ENCODE measurements at regions not wholly inside any gene's neighbourhood (a gene's known extent, or its start where the extent isn't known, plus 50 kb on each side); places are given as distances from the start of the nearest gene placed in this dataset.

DNA sequence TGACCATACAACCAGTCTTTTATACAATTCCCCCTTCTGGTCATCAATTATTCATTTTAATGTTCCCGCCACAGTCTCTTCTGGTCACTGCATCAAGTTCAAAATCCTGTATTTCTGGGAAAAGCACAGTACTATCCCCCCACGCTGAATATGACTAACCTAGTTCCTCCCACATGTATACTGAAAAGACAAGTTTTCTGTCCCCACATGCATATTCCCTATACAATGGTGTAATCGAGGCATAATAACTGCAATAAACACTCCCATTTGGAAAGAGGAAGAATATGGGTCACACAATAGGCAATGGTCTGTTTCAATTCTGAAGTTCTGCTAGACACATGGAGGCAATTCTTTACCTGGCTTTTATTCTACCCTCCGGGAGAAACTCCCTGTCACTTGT is 344.9 kb downstream of the EFNA5 start:
- Mint-ChIP-seq H3K4me3 (no peak overlapping the region), H3K27me3 (no peaks in the 10 kb centered on the region), H3K9me3 (peaks cover 0 to 9% of the 10 kb centered on the region in 2 donors), H3K4me1 (no peaks in the 10 kb centered on the region), H3K27ac (no peak overlapping the region)
- DNase-seq (no peak), ATAC-seq (no peak)

DNA sequence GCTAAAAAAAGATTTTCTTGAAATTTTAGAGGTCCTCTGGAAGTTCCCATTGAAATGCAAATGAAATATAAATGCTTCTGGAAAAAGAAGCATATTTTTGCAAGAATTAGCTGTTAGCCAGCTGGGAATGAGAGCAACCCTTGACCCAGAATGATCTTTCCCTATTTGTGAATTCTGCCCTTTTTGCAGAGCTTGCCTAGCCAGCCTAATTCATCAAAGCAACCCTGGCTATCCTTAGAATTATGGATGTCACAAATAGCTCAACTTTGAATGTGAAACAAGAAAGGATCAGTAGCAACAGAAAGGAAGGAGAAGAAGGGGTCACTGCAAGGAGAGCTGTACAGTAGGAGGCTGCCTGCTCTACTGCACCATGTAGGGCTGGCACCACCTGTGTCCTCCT is 345.9 kb downstream of the EFNA5 start:
- Mint-ChIP-seq H3K4me1 (no peaks in the 10 kb centered on the region), H3K27ac (no peak overlapping the region), H3K4me3 (no peak overlapping the region), H3K9me3 (peaks cover 0 to 6% of the 10 kb centered on the region in 2 donors), H3K27me3 (no peaks in the 10 kb centered on the region)
- DNase-seq (no peak), ATAC-seq (no peak)

DNA sequence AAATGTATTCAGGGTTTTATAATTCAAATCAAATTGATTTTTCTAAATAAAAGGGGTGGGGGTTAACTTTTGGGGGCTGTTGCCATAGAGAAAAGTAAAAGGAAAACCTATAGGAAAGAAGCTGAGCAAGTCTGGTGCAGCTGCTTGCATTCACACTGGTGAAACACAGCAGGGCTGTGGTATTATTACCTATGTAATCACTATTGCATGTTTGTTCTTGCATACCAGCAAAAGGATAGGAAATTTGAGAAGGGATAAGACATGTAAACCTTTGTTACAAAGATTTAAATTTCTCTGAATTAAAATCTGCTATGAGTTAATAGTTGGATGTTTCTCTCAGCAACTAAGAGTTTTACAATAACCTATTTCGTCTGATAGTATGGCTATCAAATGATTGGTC is 346.7 kb downstream of the EFNA5 start:
- Mint-ChIP-seq H3K4me3 (no peak overlapping the region), H3K9me3 (peaks cover 0 to 6% of the 10 kb centered on the region in 2 donors), H3K27me3 (no peaks in the 10 kb centered on the region), H3K4me1 (no peaks in the 10 kb centered on the region), H3K27ac (no peak overlapping the region)
- DNase-seq (no peak), ATAC-seq (no peak)

DNA sequence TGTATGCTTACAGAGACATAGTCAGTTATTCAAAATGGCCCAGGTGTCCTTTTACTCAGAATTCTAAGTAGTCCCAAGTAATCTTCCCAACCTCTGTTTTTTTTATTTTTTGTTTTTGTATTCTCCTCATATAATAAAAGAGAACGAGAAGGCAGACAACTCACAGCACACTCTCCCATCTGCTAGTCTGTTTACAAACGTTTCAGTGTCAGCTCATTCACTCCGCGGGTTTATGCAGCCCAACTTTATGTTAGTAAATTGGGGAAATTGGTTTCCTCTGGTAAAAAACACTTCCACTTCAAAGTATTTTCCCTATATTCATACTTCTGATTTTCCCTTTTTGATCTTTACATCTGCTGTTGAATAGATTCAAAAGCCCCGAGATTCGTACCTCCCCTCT is 347.2 kb downstream of the EFNA5 start:
- peaks cover 0 to 6% of the 10 kb centered on the region in 2 donors for H3K9me3 Mint-ChIP-seq
- H3K4me3 Mint-ChIP-seq: no peak overlapping the region
- ATAC-seq (no peak), DNase-seq (no peak)
- no peak overlapping the region for H3K27ac Mint-ChIP-seq
- no peaks in the 10 kb centered on the region for H3K27me3 Mint-ChIP-seq
- H3K4me1 Mint-ChIP-seq: no peaks in the 10 kb centered on the region

DNA sequence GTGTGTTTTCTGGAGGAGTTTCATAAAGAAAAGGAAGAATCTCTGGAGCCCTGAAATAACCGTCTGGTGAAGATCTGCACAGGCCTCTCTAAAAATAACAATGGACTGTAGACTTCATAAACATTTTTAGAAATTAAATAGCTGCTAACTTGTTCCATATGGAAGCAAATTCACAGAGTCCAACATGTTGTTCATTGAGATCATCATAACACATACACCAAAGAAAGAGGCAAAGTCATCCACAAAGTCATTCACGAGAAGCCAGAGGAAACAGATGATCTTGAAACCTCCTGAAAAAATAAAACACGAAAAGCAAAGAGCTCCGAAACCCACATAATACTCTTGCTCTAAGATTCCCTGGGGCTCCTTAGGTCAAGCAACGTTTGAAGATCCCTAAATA is 347.8 kb downstream of the EFNA5 start:
- ATAC-seq: no peak
- Mint-ChIP-seq H3K9me3 (peaks cover 0 to 6% of the 10 kb centered on the region in 2 donors), H3K4me3 (no peak overlapping the region), H3K4me1 (no peaks in the 10 kb centered on the region), H3K27ac (no peak overlapping the region), H3K27me3 (no peaks in the 10 kb centered on the region)
- no peak for DNase-seq

DNA sequence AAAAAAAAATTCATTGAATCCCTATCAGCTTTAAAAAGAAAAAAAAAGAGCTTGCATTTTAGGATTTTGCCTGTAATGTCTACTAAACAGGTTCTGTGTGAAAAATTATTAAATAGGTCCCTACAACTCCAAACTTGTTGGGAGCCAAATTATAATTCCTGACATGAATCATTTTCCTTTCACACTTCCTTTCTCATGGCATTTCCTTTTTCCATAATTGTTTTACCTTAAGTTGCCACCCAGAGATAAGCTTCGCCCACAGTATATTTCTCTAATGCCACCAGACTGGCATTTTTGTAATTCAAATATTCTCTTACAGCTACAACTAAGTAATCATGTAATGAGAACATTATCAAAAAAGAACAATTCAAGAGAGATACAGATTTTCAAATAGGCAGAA is 348.8 kb downstream of the EFNA5 start:
- peaks cover 0 to 6% of the 10 kb centered on the region in 2 donors for H3K9me3 Mint-ChIP-seq
- H3K4me3 Mint-ChIP-seq: no peak overlapping the region
- H3K27me3 Mint-ChIP-seq: no peaks in the 10 kb centered on the region
- H3K27ac Mint-ChIP-seq: no peak overlapping the region
- DNase-seq (no peak), ATAC-seq (no peak)
- H3K4me1 Mint-ChIP-seq: no peaks in the 10 kb centered on the region

DNA sequence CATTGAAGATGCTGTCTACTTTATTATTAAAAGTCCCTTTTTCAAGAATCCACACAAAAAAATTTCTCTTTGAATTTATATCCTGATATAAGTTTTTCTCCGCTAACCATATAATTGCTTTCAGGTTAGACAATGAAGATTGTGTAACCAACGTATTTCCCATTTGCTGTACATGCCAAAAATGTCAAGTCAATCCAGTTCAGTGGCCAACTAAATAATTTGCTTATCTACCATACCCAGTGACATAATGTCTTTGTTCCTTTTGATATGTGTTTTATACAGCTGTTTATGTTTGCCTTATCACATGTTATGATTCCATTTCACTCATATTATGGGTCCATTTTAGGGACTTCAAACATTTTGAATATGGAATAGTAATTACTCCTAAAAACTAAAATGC is 349.9 kb downstream of the EFNA5 start:
- no peak overlapping the region for H3K27ac Mint-ChIP-seq
- no peak for ATAC-seq
- no peaks in the 10 kb centered on the region for H3K4me1 Mint-ChIP-seq
- no peak overlapping the region for H3K4me3 Mint-ChIP-seq
- peaks cover 0 to 3% of the 10 kb centered on the region in 2 donors for H3K9me3 Mint-ChIP-seq
- DNase-seq: no peak
- no peaks in the 10 kb centered on the region for H3K27me3 Mint-ChIP-seq

DNA sequence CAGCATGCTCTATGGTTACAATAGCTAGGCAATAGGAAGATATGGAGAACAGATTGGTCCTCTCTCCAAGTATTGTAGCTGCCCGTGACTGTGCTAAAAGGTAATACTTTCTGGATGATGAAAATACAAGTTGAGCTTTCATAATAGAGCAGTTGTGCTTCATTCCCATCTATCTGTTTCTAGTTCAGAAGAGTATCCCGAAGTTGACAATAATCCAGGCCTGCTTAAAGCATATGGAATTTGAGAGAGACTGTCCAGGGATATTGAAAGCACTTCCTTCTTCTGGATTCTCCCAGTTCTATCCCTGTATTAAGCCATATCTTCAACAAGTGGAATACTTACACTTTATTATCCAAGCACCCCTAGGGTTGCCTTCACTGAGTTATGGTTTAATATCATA is 350.4 kb downstream of the EFNA5 start:
- H3K27me3 Mint-ChIP-seq: no peaks in the 10 kb centered on the region
- no peaks in the 10 kb centered on the region for H3K4me1 Mint-ChIP-seq
- H3K9me3 Mint-ChIP-seq: no peaks in the 10 kb centered on the region
- no peak overlapping the region for H3K27ac Mint-ChIP-seq
- DNase-seq: no peak
- no peak for ATAC-seq
- no peak overlapping the region for H3K4me3 Mint-ChIP-seq

DNA sequence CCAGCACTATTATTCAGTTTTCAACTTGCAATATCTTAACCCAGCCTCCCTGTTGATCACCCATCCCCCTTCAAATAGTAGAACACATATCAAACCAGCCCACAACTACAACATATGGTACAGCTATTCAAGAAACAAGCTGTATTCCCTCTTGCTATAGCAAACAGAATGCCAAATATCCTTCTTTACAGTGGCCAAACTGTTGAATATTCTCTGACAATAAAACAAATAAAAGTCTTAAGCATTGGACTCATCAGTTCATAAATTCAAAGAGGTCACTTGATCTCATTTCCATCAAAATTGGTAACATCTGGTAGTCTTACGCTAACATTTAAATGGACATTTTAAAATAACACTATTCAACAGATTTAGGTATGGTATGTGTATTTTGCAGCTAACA is 350.8 kb downstream of the EFNA5 start:
- ATAC-seq: no peak
- no peaks in the 10 kb centered on the region for H3K4me1 Mint-ChIP-seq
- H3K27me3 Mint-ChIP-seq: no peaks in the 10 kb centered on the region
- no peak overlapping the region for H3K27ac Mint-ChIP-seq
- H3K9me3 Mint-ChIP-seq: no peaks in the 10 kb centered on the region
- DNase-seq: no peak
- no peak overlapping the region for H3K4me3 Mint-ChIP-seq

DNA sequence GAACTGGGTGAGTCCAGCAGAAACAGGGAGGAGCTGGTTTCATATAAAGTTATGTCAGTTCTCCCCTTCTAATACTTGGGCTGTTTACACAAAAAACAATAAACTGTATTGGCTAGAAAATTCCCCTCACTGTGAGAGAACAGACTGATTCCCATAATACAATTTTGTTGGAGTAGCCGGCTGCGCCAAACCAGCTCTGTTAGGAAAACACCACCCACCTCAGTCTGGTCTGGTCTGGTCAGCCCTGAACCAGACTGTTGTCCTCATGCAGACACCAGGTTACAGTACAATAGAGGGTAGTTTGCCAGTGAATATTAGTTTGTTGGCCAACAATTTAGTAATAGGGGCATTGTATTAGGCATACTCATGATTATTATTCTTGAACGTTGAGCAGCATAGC is 356.4 kb downstream of the EFNA5 start:
- no peaks in the 10 kb centered on the region for H3K27me3 Mint-ChIP-seq
- ATAC-seq: no peak
- DNase-seq: no peak
- H3K4me3 Mint-ChIP-seq: no peak overlapping the region
- H3K9me3 Mint-ChIP-seq: peaks cover 0 to 2% of the 10 kb centered on the region in 2 donors
- H3K4me1 Mint-ChIP-seq: no peaks in the 10 kb centered on the region
- H3K27ac Mint-ChIP-seq: no peak overlapping the region

DNA sequence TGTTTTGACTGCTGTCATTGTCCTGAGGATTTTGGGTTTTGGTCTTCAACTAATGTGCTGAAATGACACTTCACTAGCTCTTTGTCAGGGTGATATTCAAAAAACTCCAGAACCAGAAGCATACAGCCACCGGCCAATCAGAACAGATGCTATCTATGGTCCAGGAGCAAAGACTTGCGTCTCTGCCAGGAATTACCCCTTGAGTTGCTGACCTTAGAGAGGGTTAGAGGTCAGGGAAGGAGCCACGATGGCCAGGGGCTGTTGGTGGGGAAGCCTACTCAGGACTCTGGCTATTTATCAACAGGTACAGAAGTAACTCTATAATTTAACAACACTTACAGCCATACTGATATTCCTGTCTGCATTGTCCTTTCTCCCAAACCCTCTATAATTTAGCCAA is 356.8 kb downstream of the EFNA5 start:
- DNase-seq: no peak
- no peak for ATAC-seq
- Mint-ChIP-seq H3K27me3 (no peaks in the 10 kb centered on the region), H3K27ac (no peak overlapping the region), H3K9me3 (peaks cover 3 to 6% of the 10 kb centered on the region in 2 donors), H3K4me1 (no peaks in the 10 kb centered on the region), H3K4me3 (no peak overlapping the region)

DNA sequence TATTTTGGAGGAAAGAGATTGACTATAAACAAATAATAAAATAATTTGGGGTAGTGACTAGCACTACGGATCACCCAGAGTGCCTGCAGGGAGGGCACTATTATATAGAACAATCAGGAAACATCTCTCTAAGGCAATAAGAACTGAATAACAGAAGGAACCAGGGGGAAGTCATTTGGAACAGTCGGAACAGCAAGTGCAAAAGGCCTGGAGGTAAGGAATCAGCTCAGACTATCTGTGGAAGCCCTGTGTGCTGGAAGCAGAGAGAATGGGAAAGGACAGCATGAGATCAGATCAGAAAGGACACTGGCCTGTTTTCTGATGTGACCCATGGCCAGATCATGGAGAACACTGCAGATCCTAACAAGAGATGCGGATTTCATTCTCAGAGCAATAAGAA is 357.6 kb downstream of the EFNA5 start:
- Mint-ChIP-seq H3K4me3 (no peak overlapping the region), H3K27me3 (no peaks in the 10 kb centered on the region), H3K4me1 (no peaks in the 10 kb centered on the region), H3K27ac (no peak overlapping the region), H3K9me3 (peaks cover 5 to 7% of the 10 kb centered on the region in 2 donors)
- no peak for ATAC-seq
- no peak for DNase-seq

DNA sequence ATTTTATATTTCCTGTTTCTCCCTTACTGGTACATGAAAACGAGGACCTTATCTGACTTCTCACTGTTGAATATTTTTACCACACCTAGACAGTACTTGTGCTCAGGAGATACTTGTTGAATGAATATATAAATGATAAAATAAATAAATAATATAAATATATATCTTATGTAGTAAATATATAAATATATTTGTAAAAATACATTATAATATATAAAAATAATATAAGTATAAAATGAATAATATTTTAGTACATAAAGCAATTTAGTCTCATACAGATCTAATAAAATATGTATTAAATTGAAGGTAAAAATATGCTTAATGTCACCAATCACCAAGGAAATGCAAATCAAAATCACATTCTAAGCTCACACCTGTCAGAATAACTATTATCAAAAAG is 360.6 kb downstream of the EFNA5 start:
- no peaks in the 10 kb centered on the region for H3K4me1 Mint-ChIP-seq
- H3K27me3 Mint-ChIP-seq: no peaks in the 10 kb centered on the region
- peaks cover 5 to 12% of the 10 kb centered on the region in 2 donors for H3K9me3 Mint-ChIP-seq
- ATAC-seq: no peak
- H3K27ac Mint-ChIP-seq: no peak overlapping the region
- no peak overlapping the region for H3K4me3 Mint-ChIP-seq
- DNase-seq: no peak

DNA sequence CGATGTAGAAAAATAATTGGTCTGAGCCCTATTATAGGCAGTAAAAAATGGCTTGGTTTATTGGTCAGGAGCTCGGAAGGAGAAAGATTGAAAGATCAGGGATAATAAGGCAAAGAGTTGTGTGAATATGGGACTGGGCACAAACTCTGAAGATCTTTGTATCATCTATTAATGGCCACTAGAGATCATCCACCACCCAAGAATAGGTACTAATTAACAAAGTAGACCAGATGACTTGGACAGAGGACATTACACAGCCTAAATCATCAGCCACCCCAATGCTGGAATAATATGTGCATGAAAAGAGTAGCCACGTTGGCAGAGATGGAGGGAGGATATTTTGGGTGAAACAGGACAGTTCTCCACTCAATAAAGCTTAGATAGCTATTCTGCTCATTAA is 364.1 kb downstream of the EFNA5 start:
- no peak for ATAC-seq
- no peaks in the 10 kb centered on the region for H3K27me3 Mint-ChIP-seq
- peaks cover 5 to 12% of the 10 kb centered on the region in 2 donors for H3K9me3 Mint-ChIP-seq
- H3K27ac Mint-ChIP-seq: no peak overlapping the region
- no peak overlapping the region for H3K4me3 Mint-ChIP-seq
- no peak for DNase-seq
- H3K4me1 Mint-ChIP-seq: no peaks in the 10 kb centered on the region

DNA sequence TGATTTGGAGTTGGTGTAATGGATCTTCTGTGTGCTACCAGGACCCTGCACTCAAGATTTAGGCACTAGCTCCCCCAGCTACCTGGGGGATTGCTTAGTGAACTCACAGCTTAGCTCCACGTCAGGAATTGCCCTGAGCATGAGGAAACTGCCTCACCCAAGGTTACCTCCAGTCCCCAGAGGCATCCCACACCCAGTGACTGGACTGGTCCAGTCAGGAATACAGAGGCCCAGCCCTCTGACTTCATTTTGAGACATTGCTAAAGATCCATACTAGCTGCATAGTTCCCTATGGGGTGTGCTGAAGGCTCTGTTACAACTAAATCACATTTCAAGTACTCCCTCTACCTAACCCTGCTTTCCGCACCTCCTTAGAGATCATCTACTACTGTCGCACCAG is 364.7 kb downstream of the EFNA5 start:
- no peaks in the 10 kb centered on the region for H3K4me1 Mint-ChIP-seq
- ATAC-seq: no peak

DNA sequence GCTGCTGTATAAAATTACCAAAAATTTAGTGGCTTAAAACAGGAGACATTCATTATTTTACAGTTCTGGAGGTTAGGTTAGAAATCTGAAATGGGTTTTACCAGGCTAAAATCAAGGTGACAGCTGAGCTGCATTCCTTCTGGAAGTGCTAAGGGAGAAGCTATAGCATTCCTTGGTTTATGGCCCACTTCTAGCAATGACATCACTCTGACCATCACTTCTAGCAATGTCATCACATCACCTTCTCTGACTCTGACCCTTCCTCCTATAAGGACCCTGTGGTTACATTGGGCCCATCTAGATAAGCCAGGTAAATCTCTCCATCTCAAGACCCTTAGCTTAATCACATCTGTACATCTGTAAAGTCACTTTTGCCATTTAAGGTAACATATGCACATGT is 366.1 kb downstream of the EFNA5 start:
- DNase-seq (no peak), ATAC-seq (no peak)

More for the DNA sequence above, 364.7 kb downstream of the EFNA5 start:
- H3K27ac Mint-ChIP-seq: no peak overlapping the region
- peaks cover 5 to 12% of the 10 kb centered on the region in 2 donors for H3K9me3 Mint-ChIP-seq
- no peak overlapping the region for H3K4me3 Mint-ChIP-seq
- H3K27me3 Mint-ChIP-seq: no peaks in the 10 kb centered on the region
- DNase-seq: no peak

DNA sequence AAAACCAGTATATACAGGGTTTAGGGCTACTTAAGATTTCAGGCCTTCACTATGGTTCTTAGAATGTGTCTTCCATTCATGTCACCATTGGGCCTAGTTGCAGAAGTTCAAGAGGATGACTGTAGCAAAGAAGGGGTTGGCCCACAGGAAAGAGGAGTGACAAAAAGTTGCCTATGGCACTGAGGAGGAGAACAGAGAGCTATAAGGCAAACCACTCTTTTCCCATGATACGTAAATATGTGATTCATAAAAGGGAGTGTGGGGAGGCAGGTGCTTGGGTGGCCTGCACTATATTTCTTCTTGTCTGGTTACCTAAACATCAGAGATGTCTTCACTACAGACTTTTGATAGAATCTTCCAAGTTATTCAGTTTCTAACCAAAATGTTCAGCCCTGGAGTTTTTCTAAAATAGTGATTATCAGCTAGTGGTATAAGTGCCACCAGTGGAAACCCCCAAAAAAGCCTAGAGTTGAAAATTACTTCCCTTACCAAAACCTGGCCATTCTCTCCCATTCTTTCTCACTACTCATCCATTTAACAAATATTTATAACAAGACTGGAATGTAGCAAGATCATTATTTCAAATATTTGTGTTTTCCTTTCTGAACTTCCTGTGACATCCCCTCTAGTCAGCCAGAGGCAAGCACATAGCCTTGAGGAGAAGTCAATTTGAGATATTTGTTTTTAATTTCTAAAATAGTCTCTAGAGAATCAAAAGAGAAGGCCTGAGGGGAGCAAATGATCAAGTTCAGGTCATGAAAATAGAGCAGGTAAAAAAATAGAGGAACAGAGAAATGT is 367.4 kb downstream of the EFNA5 start:
- H3K27me3 Mint-ChIP-seq: peaks cover under 1% of the 10 kb centered on the region
- DNase-seq (no peak), ATAC-seq (no peak)
- H3K9me3 Mint-ChIP-seq: peaks cover 0 to 5% of the 10 kb centered on the region in 2 donors
- H3K4me1 Mint-ChIP-seq: no peaks in the 10 kb centered on the region
- no peak overlapping the region for H3K27ac Mint-ChIP-seq
- H3K4me3 Mint-ChIP-seq: no peak overlapping the region

More for the DNA sequence above, 366.1 kb downstream of the EFNA5 start:
- no peaks in the 10 kb centered on the region for H3K27me3 Mint-ChIP-seq
- H3K27ac Mint-ChIP-seq: no peak overlapping the region
- peaks cover 5 to 12% of the 10 kb centered on the region in 2 donors for H3K9me3 Mint-ChIP-seq
- no peak overlapping the region for H3K4me3 Mint-ChIP-seq
- H3K4me1 Mint-ChIP-seq: no peaks in the 10 kb centered on the region

Measured in stimulated activated naive CD8-positive, alpha-beta T cell treated with anti-CD3 and anti-CD28 coated beads, Interleukin-15, amount 100 ng/mL, for 72 hours (primary cell).